Panc1 (cell line): ENCODE measurements at regions not wholly inside any gene's neighbourhood (a gene's known extent, or its start where the extent isn't known, plus 50 kb on each side); places are given as distances from the start of the nearest gene placed in this dataset.

Source experiments
- ATAC-seq: fragments of 200-7000 bp; cut with Tn5 transposase; 2 replicates; pipeline ENCODE4 v1.9.1; 2020; ENCODE audit warnings: mild to moderate bottlenecking, moderate library complexity
- BruUV-seq: library from RNA; stranded (reverse); fragments of 400-500 nt; replicated peaks from 2 replicates; lab custom pipeline; 2021; lab: Mats Ljungman, UMichigan
- CTCF ChIA-PET: fragments of 300-600 bp; sonication (Branson Sonifier 250); formaldehyde crosslinking; loops from one replicate; lab custom pipeline; 2022; ENCODE audit warnings: antibody characterized with exemption; lab: Charles Lee
- POLR2A ChIA-PET: fragments of 300-600 bp; sonication (Branson Sonifier 250); formaldehyde crosslinking; loops from one replicate; lab custom pipeline; 2022; ENCODE audit warnings: antibody characterized with exemption; lab: Charles Lee
- DNase-seq: peaks from one replicate; pipeline ENCODE4 v3.0.0-alpha.2; 2010; ENCODE audit warnings: low read depth, low spot score
- H3K27ac ChIP-seq: 2 replicates; pipeline ENCODE4 v1.5.1; 2011; ENCODE audit warnings: mild to moderate bottlenecking, low read length, inconsistent platforms
- H3K27me3 ChIP-seq: fragments of 200-500 bp; sonication (Bioruptor generic); 2 replicates; pipeline ENCODE4 v1.6.0; 2014; ENCODE audit warnings: low read length, inconsistent platforms; ENCODE audit not compliant: control insufficient read depth, insufficient read depth
- H3K36me3 ChIP-seq: fragments of 200-500 bp; sonication (Bioruptor generic); 2 replicates; pipeline ENCODE4 v1.5.1; 2014; ENCODE audit warnings: inconsistent platforms, mild to moderate bottlenecking, low read length, moderate library complexity; ENCODE audit not compliant: control insufficient read depth, insufficient read depth
- H3K4me1 ChIP-seq: 2 replicates; pipeline ENCODE4 v1.5.1; 2011; ENCODE audit warnings: inconsistent platforms, mild to moderate bottlenecking, low read length, moderate library complexity; ENCODE audit not compliant: control insufficient read depth, insufficient read depth
- H3K4me3 ChIP-seq, 2 experiments: 2 replicates each; pipeline ENCODE4 v1.5.1; 2011 to 2012; ENCODE audit warnings: low read depth in 2 of 2, low read length in 2 of 2, mild to moderate bottlenecking in 2 of 2, inconsistent platforms in 1 of 2, moderate library complexity in 1 of 2
- H3K9me3 ChIP-seq: fragments of 200-500 bp; sonication (Bioruptor generic); 2 replicates; pipeline ENCODE4 v1.5.1; 2014; ENCODE audit warnings: low read depth, mild to moderate bottlenecking, inconsistent platforms, low read length, moderate library complexity; ENCODE audit not compliant: control insufficient read depth, insufficient read depth
- CTCF ChIP-seq: fragments of 450-650 bp; IDR thresholded peaks from 2 replicates; pipeline ENCODE4 v1.5.1; 2017; ENCODE audit warnings: mild to moderate bottlenecking
- POLR2AphosphoS5 ChIP-seq: IDR thresholded peaks from 2 replicates; pipeline ENCODE4 v1.6.1; 2012; ENCODE audit warnings: mild to moderate bottlenecking, low read depth, low read length, moderate library complexity
- REST ChIP-seq, 2 experiments: IDR thresholded peaks; 2 replicates each; pipeline ENCODE4 v1.6.1; 2011 to 2012; ENCODE audit warnings: low read depth in 2 of 2, control low read depth in 1 of 2, low read length in 1 of 2, mild to moderate bottlenecking in 1 of 2, moderate library complexity in 1 of 2; ENCODE audit not compliant: insufficient read depth in 1 of 2
- SIN3A ChIP-seq: IDR thresholded peaks from 2 replicates; pipeline ENCODE4 v1.6.1; 2012; ENCODE audit warnings: low read depth, mild to moderate bottlenecking, low read length, moderate library complexity, borderline replicate concordance; ENCODE audit not compliant: insufficient read depth
- TCF7L2 ChIP-seq: IDR thresholded peaks from 2 replicates; pipeline ENCODE4 v1.6.1; 2011; ENCODE audit warnings: mild to moderate bottlenecking, low read depth, low read length, inconsistent platforms
- in situ Hi-C: cut with HindIII; loops from 2 replicates; pipeline ENCODE4 v1.10.0; 2016; ENCODE audit warnings: low sequenced_read_pairs, low pct_unique_long_range_greater_than_20kb
- intact Hi-C: fragments of 100-400 bp; cut with micrococcal nuclease; formaldehyde crosslinking; loops from one replicate; pipeline ENCODE4 v1.10.0; 2022; ENCODE audit not compliant: unreplicated experiment

- POLR2A ChIA-PET = no interaction called here
- H3K27me3 ChIP-seq = no peaks in the 10 kb centered on the region
- no peaks in the 10 kb centered on the region for H3K4me1 ChIP-seq
- no peaks in the 10 kb centered on the region for H3K9me3 ChIP-seq
- ATAC-seq = no peak
- H3K27ac ChIP-seq = no peak overlapping the region
- no peak for DNase-seq
- in situ Hi-C loops = no loop called here
- CTCF ChIA-PET = no interaction called here
- H3K36me3 ChIP-seq = no peaks in the 10 kb centered on the region
- TF ChIP-seq SIN3A = no peak
- TF ChIP-seq CTCF = no peak
- no peak for TF ChIP-seq TCF7L2
- TF ChIP-seq REST (IDR thresholded peaks at IDR 0.05; ENCODE audit: insufficient read depth in 1 of 2, low read depth in 2 of 2, low read length in 1 of 2) = no peak
- no peak for TF ChIP-seq POLR2AphosphoS5
- no TSS peak for BruUV-seq
- intact Hi-C loops = no loop called here
- no peak overlapping the region for H3K4me3 ChIP-seq
Observed at GRCh38 chr6:49300911-49301310, 162.1 kb downstream of the MMUT start.

GRCh38 chr6:49300443-49300842, 162.6 kb downstream of the MMUT start:
- Histone ChIP-seq H3K9me3 (no peaks in the 10 kb centered on the region), H3K4me3 (no peak overlapping the region), H3K36me3 (no peaks in the 10 kb centered on the region), H3K27ac (no peak overlapping the region), H3K4me1 (no peaks in the 10 kb centered on the region), H3K27me3 (no peaks in the 10 kb centered on the region)
- DNase-seq (no peak), ATAC-seq (no peak)
- no TSS peak for BruUV-seq
- CTCF ChIA-PET = no interaction called here
- TF ChIP-seq POLR2AphosphoS5 (no peak), SIN3A (no peak), TCF7L2 (no peak), REST (IDR thresholded peaks at IDR 0.05; ENCODE audit: insufficient read depth in 1 of 2, low read depth in 2 of 2, low read length in 1 of 2) (no peak), CTCF (no peak)
- intact Hi-C loops = no loop called here
- in situ Hi-C loops = no loop called here
- POLR2A ChIA-PET = no interaction called here
